GM19035 (cell line): ENCODE measurements at regions not wholly inside any gene's neighbourhood (a gene's known extent, or its start where the extent isn't known, plus 50 kb on each side); places are given as distances from the start of the nearest gene placed in this dataset.

ENCODE experiments used
- ATAC-seq: cut with Tn5 transposase; IDR thresholded peaks from one replicate; pipeline ENCODE4 v1.9.1; 2021; ENCODE audit not compliant: unreplicated experiment

- ATAC-seq: no peak
Observed at GRCh38 chr11:29959488-29959887, 57.3 kb downstream of the KCNA4 start.

- ATAC-seq: no peak
Observed at GRCh38 chr11:29957431-29957830, 59.4 kb downstream of the KCNA4 start.

GRCh38 chr11:29956076-29956556 lies 60.7 kb downstream of the KCNA4 start:
- ATAC-seq: no peak

- no peak for ATAC-seq
Observed at GRCh38 chr11:29943347-29943746, 73.5 kb downstream of the KCNA4 start.

- ATAC-seq: no peak
Observed at GRCh38 chr11:29937526-29937925, 79.3 kb downstream of the KCNA4 start.

- ATAC-seq: no peak
Observed at GRCh38 chr11:29934115-29934638, 82.7 kb downstream of the KCNA4 start.

- ATAC-seq: no peak
Observed at GRCh38 chr11:29916040-29916439, 100.8 kb downstream of the KCNA4 start.

GRCh38 chr11:29914203-29914930 lies 102.5 kb downstream of the KCNA4 start:
- ATAC-seq: no peak

- ATAC-seq: no peak
Observed at GRCh38 chr11:29913352-29913751, 103.5 kb downstream of the KCNA4 start.

- no peak for ATAC-seq
Observed at GRCh38 chr11:29900382-29900781, 116.4 kb downstream of the KCNA4 start.

- ATAC-seq: no peak
Observed at GRCh38 chr11:29879560-29879959, 137.3 kb downstream of the KCNA4 start.

GRCh38 chr11:29876192-29876591 lies 140.6 kb downstream of the KCNA4 start:
- no peak for ATAC-seq

- ATAC-seq: no peak
Observed at GRCh38 chr11:29847219-29847618, 169.6 kb downstream of the KCNA4 start.

- ATAC-seq: no peak
Observed at GRCh38 chr11:29844701-29845379, 172.0 kb downstream of the KCNA4 start.

GRCh38 chr11:29844031-29844430 lies 172.8 kb downstream of the KCNA4 start:
- ATAC-seq: no peak

- ATAC-seq: no peak
Observed at GRCh38 chr11:29842061-29842460, 174.8 kb downstream of the KCNA4 start.

- no peak for ATAC-seq
Observed at GRCh38 chr11:29826878-29827277, 190.0 kb downstream of the KCNA4 start.

- ATAC-seq: no peak
Observed at GRCh38 chr11:29816359-29816758, 200.5 kb downstream of the KCNA4 start.

GRCh38 chr11:29809121-29809520 lies 207.7 kb downstream of the KCNA4 start:
- no peak for ATAC-seq

GRCh38 chr11:29802522-29802921 lies 214.3 kb downstream of the KCNA4 start:
- no peak for ATAC-seq

- no peak for ATAC-seq
Observed at GRCh38 chr11:29801561-29801960, 215.3 kb downstream of the KCNA4 start.

GRCh38 chr11:29786092-29786491 lies 230.7 kb downstream of the KCNA4 start:
- no peak for ATAC-seq
